Activated T-helper 17 cell treated with anti-CD3 and anti-CD28 coated beads, Interleukin-2, amount 50 U/mL, for 72 hours (primary cell): ENCODE measurements at regions not wholly inside any gene's neighbourhood (a gene's known extent, or its start where the extent isn't known, plus 50 kb on each side); places are given as distances from the start of the nearest gene placed in this dataset.
"Not testable (repeated sequence)": the region's sequence is repeated elsewhere in the genome, so short reads cannot be mapped to it uniquely, and the experiment has no call there.

ENCODE experiments used
- ATAC-seq: fragments of 150-1000 bp; cut with Tn5 transposase; replicated peaks from 2 replicates; pipeline ENCODE4 v1.10.0; 2021; ENCODE audit warnings: mild to moderate bottlenecking, moderate library complexity
- H3K27ac Mint-ChIP-seq: one replicate; pipeline ENCODE4 v1.8.0; 2022; ENCODE audit warnings: mixed read lengths
- H3K27me3 Mint-ChIP-seq: one replicate; pipeline ENCODE4 v1.8.0; 2022; ENCODE audit warnings: mixed read lengths
- H3K36me3 Mint-ChIP-seq: one replicate; pipeline ENCODE4 v1.8.0; 2022; ENCODE audit warnings: low read depth, mild to moderate bottlenecking, mixed read lengths
- H3K4me1 Mint-ChIP-seq: one replicate; pipeline ENCODE4 v1.8.0; 2022; ENCODE audit warnings: mixed read lengths
- H3K4me3 Mint-ChIP-seq: one replicate; pipeline ENCODE4 v1.8.0; 2022; ENCODE audit warnings: mild to moderate bottlenecking, mixed read lengths
- H3K9me3 Mint-ChIP-seq: one replicate; pipeline ENCODE4 v1.8.0; 2022; ENCODE audit warnings: mixed read lengths

- peaks cover 19% of the 10 kb centered on the region for H3K9me3 Mint-ChIP-seq
- H3K27me3 Mint-ChIP-seq, H3K4me3 Mint-ChIP-seq, ATAC-seq, H3K36me3 Mint-ChIP-seq, H3K4me1 Mint-ChIP-seq, H3K27ac Mint-ChIP-seq: not testable (repeated sequence)
Measured at GRCh38 chr4:49211396-49212194, 225.5 kb downstream of the CWH43 start.

DNA sequence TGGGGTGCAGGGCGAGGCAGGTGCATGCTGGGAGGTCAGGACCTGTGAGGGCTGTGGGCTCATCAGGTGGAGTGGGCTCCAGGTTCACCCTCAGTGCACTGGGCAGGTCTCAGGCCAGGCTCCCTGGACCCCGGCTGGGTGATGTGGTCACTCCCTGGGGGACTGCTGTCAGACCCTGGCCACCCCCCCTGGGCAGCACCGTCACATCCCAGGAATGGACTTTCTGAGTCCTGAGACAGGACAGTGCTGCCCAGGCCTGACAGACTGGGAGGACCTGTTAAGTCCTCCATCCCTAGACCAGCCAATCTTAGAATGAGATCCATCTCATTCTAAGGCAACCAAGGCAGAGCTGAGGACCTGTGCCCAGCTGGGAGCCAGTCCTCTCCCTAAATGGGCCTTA is 227.2 kb downstream of the CWH43 start:
- not testable (repeated sequence) for H3K27ac Mint-ChIP-seq, H3K27me3 Mint-ChIP-seq, ATAC-seq, H3K36me3 Mint-ChIP-seq, H3K4me3 Mint-ChIP-seq, H3K4me1 Mint-ChIP-seq
- peaks cover 30% of the 10 kb centered on the region for H3K9me3 Mint-ChIP-seq

DNA sequence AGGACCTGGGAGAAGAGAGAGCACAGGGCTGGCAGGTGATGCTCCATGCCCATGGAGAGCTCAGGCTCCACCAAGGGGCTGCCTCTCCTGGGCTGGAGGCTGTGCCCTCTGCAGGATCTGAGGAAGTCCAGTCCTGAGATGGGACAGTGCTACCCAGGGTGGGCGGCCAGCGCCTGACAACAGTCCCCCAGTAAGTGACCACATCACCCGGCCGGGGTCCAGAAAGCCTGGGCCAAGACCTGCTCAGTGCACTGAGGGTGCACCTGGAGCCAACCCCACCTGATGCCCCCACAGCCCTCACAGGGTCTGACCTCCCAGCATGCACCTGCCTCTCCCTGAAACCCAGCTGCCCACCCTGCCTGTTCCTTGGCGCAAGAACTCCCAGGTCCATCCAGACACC is 227.7 kb downstream of the CWH43 start:
- H3K9me3 Mint-ChIP-seq: peaks cover 30% of the 10 kb centered on the region
- ATAC-seq, H3K36me3 Mint-ChIP-seq, H3K4me3 Mint-ChIP-seq, H3K27me3 Mint-ChIP-seq, H3K4me1 Mint-ChIP-seq, H3K27ac Mint-ChIP-seq: not testable (repeated sequence)

DNA sequence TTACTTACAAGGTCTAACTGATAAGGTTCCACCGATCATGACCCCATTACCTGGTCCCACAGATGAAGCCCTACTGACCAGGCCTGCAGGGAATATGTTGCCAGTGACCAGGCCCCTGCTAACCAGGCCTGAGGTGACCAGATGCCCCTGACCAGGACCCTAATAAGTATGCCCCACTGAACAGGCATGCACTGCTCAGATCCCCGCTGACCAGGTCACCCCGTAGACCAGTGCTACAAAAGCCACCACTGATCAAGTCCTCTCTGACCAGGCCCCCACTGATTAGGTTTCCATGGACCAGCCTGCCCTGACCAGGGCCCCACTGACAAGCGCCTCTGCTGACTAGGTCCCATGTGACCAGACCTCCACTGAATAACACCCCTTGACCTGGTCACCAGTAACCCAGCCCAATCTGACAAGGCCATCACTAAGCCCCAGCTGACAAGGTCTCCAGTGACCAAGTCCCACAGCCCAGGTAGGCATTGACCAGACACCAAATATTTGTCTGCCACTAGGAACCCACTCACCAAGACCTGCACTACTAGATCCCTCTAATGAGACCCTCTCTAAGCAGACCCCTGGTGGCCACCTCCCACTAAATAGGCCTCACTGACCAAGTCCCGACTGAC is 228.5 kb downstream of the CWH43 start:
- not testable (repeated sequence) for H3K36me3 Mint-ChIP-seq, H3K4me3 Mint-ChIP-seq, ATAC-seq, H3K27me3 Mint-ChIP-seq, H3K4me1 Mint-ChIP-seq, H3K27ac Mint-ChIP-seq
- H3K9me3 Mint-ChIP-seq: peaks cover 35% of the 10 kb centered on the region

DNA sequence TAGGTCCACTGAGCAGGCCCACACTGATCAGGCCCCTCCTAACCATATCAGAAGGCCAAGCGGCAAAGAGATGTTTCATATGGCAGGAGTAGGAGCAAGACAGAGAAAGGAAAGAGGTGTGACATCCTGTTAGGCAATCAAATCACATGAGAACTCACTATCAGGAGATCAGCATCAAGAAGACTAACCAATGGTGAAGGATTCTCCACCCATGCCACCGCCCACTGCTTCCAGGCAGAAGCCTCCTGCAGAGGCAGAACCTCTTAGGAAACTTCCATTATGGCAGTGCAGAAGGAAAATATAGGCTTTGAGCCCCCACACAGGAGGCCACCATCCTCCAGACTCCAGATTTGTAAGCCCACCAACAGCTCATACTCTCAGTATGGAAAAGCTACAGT is 229.0 kb downstream of the CWH43 start:
- ATAC-seq, H3K27ac Mint-ChIP-seq, H3K4me1 Mint-ChIP-seq, H3K36me3 Mint-ChIP-seq, H3K27me3 Mint-ChIP-seq, H3K4me3 Mint-ChIP-seq: not testable (repeated sequence)
- H3K9me3 Mint-ChIP-seq: peaks cover 34% of the 10 kb centered on the region

DNA sequence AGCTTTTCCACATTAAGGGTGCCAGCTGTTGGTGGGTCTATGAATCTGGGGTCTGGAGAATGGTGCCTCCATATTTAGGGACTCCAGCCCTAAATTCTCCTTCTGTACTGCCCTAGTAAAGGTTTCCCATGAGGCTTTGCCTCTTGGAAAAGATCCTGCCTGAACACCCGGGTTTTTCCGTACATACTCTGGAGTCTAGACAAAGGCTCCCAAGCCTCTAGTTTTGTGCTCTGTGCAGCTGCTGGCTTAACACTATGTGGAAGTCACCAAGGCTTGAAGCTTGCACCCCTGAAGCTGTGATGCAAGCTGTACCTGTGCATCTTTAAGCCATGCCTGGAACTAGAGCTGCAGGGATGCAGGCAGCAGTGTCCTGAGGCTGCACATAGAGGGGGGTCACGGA is 230.5 kb downstream of the CWH43 start:
- H3K27ac Mint-ChIP-seq, H3K4me1 Mint-ChIP-seq, H3K4me3 Mint-ChIP-seq, H3K27me3 Mint-ChIP-seq, ATAC-seq, H3K36me3 Mint-ChIP-seq: not testable (repeated sequence)
- peaks cover 40% of the 10 kb centered on the region for H3K9me3 Mint-ChIP-seq

DNA sequence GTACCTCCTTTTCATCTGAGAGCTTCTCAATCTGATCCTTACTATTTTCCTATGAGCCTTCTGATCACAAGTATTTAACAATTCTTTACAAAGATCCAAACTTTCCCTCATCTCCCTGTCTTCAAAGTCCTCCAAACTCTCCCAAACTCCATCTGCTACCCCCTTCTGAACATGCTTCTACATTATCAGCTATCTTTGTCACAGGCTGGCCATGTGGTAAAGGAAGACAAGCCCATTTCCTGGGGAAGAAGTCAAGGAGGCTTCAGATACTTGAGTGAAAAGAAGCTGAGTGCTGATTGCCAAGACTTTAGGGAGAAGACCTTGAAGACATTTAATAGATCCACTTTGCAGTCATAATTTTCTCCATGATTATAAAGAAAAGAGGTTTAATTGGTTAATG is 231.4 kb downstream of the CWH43 start:
- Mint-ChIP-seq H3K27ac (no peak overlapping the region), H3K4me3 (no peak overlapping the region), H3K27me3 (no peaks in the 10 kb centered on the region), H3K4me1 (no peaks in the 10 kb centered on the region), H3K9me3 (peaks cover 47% of the 10 kb centered on the region), H3K36me3 (no peaks in the 10 kb centered on the region)
- ATAC-seq: no peak

GRCh38 chr4:49218094-49218493 is 232.0 kb downstream of the CWH43 start:
- H3K36me3 Mint-ChIP-seq, H3K27ac Mint-ChIP-seq, H3K4me1 Mint-ChIP-seq, ATAC-seq, H3K4me3 Mint-ChIP-seq, H3K27me3 Mint-ChIP-seq: not testable (repeated sequence)
- peaks cover 50% of the 10 kb centered on the region for H3K9me3 Mint-ChIP-seq

DNA sequence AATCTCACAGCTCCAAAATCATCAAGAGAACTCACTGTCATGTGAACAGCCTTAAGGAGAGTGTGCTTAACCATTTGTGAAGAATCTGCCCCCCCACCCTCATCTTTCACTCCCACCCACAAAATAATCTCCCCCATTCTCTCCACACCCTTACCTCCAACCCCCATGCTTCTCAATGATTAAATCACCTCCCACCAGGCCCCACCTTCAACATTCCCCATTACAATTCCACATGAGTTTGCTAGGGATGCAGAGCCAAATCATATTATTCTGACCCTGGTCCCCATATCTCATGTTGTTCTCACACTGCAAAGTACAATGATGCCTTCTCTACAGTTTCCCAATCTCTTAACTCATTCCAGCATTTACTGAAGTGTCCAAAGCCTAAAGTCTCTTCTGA is 232.9 kb downstream of the CWH43 start:
- peaks cover 51% of the 10 kb centered on the region for H3K9me3 Mint-ChIP-seq
- not testable (repeated sequence) for H3K27me3 Mint-ChIP-seq, H3K36me3 Mint-ChIP-seq, H3K4me3 Mint-ChIP-seq, ATAC-seq, H3K4me1 Mint-ChIP-seq, H3K27ac Mint-ChIP-seq

DNA sequence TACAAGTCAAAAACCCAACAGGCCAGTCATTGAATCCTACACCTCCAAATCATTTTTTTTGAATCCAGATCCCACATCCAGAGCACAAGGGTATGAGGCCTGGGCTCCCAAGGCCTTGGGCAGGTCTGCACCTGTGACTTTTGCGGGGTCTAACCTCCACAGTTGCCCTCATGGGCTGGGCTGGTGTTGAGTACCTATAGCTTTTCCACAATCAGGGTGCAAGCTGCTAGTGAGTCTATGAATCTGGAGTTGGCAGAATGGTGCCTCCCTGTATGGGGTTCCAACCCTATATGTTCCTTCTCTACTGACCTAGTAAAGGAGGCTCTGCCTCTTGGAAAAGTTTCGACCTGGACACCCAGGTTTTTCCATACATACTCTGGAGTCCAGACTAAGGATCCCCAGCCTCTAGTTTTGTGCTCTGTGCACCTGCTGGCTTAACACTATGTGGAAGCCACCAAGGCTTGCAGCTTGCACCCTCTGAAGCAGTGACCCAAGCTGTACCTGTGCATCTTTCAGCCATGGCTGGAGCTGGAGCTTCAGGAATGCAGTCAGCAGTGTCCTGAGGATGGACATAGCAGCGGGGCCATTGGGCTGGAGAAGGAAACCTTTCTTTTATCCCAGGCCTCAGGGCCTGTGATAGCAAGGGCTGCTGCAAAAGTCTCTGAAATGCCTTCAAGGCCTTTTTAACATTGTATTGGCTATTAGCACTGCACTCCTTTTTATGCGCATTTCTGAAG is 233.6 kb downstream of the CWH43 start:
- not testable (repeated sequence) for H3K36me3 Mint-ChIP-seq, H3K4me3 Mint-ChIP-seq, H3K27ac Mint-ChIP-seq, H3K4me1 Mint-ChIP-seq, H3K27me3 Mint-ChIP-seq, ATAC-seq
- peaks cover 49% of the 10 kb centered on the region for H3K9me3 Mint-ChIP-seq

- peaks cover 43% of the 10 kb centered on the region for H3K9me3 Mint-ChIP-seq
- no peak overlapping the region for H3K27ac Mint-ChIP-seq
- H3K4me3 Mint-ChIP-seq: no peak overlapping the region
- H3K36me3 Mint-ChIP-seq: no peaks in the 10 kb centered on the region
- H3K4me1 Mint-ChIP-seq: no peaks in the 10 kb centered on the region
- ATAC-seq: no peak
- H3K27me3 Mint-ChIP-seq: no peaks in the 10 kb centered on the region
Measured at GRCh38 chr4:49221209-49221608, 235.1 kb downstream of the CWH43 start.

GRCh38 chr4:49222810-49223209 is 236.7 kb downstream of the CWH43 start:
- ATAC-seq, H3K36me3 Mint-ChIP-seq, H3K4me3 Mint-ChIP-seq, H3K27ac Mint-ChIP-seq, H3K4me1 Mint-ChIP-seq, H3K27me3 Mint-ChIP-seq: not testable (repeated sequence)
- H3K9me3 Mint-ChIP-seq: peaks cover 32% of the 10 kb centered on the region

DNA sequence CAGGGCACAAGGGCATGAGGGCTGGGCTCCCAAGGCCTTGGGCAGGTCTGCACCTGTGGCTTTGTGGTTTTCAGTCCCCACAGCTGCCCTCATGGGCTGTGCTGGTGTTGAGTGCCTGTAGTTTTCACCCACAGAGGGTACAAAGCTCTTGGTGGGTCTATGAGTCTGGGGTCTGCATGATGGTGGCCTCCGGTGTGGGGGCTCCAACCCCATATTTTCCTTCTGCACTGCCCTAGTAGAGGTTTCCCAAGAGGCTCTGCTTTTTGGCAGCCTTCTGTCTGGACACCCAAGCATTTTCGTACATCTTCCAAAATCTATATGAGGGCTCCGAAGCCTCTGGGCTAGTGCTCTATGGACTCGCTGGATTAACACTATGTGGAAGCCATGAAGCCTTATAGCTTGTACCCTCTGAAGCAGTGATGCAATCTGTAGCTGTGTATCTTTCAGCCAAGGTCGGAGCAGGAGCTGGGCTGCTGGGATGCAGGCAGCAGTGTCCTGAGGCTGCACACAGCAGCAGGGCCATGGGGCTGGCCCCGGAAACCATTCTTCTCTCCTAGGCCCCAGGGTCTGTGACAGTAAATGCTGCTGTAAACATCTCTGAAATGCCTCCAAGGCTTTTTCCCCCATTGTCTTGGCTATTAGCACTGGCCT is 240.3 kb downstream of the CWH43 start:
- H3K4me1 Mint-ChIP-seq, H3K27ac Mint-ChIP-seq, ATAC-seq, H3K27me3 Mint-ChIP-seq, H3K36me3 Mint-ChIP-seq, H3K4me3 Mint-ChIP-seq: not testable (repeated sequence)
- peaks cover 18% of the 10 kb centered on the region for H3K9me3 Mint-ChIP-seq

GRCh38 chr4:49227941-49228340 is 241.9 kb downstream of the CWH43 start:
- H3K9me3 Mint-ChIP-seq, ATAC-seq, H3K4me3 Mint-ChIP-seq, H3K36me3 Mint-ChIP-seq, H3K4me1 Mint-ChIP-seq, H3K27me3 Mint-ChIP-seq, H3K27ac Mint-ChIP-seq: not testable (repeated sequence)

- H3K9me3 Mint-ChIP-seq, H3K27ac Mint-ChIP-seq, H3K4me3 Mint-ChIP-seq, ATAC-seq, H3K36me3 Mint-ChIP-seq, H3K27me3 Mint-ChIP-seq, H3K4me1 Mint-ChIP-seq: not testable (repeated sequence)
Measured at GRCh38 chr4:49229243-49229642, 243.2 kb downstream of the CWH43 start.
